Mammary epithelial cell (primary cell): ENCODE measurements at regions not wholly inside any gene's neighbourhood (a gene's known extent, or its start where the extent isn't known, plus 50 kb on each side); places are given as distances from the start of the nearest gene placed in this dataset.
A peak's percentile ranks its signal among the peaks of the same experiment; 100 is the strongest.

Source experiments
- CTCF ChIP-seq, 2 donors: IDR thresholded peaks in 1 of 2; conservative IDR thresholded peaks in 1 of 2; 2 replicates each; pipeline ENCODE4 v1.5.1; 2011 to 2012; ENCODE audit warnings: inconsistent platforms in 2 of 2, low read length in 2 of 2, mild to moderate bottlenecking in 2 of 2, control low read depth in 1 of 2, low read depth in 1 of 2; ENCODE audit not compliant: insufficient read depth in 1 of 2; ENCODE audit errors: extremely low read depth in 1 of 2
- EZH2 ChIP-seq: IDR thresholded peaks from 2 replicates; pipeline ENCODE4 v1.6.1; 2012; ENCODE audit warnings: low read length, inconsistent platforms, borderline replicate concordance

- TF ChIP-seq CTCF (conservative IDR thresholded peaks at IDR 0.05 in 1 of 2, IDR thresholded peaks at IDR 0.05 in 1 of 2; ENCODE audit: extremely low read depth in 1 of 2, insufficient read depth in 1 of 2, low read depth in 1 of 2, low read length in 2 of 2) (peak in 1 of 2 donors; percentile 7), EZH2 (no peak)
These were observed 151.4 kb downstream of the BLID start for GRCh38 chr11:121964591-121964990.
